SK-N-SH (cell line): ENCODE measurements at regions not wholly inside any gene's neighbourhood (a gene's known extent, or its start where the extent isn't known, plus 50 kb on each side); places are given as distances from the start of the nearest gene placed in this dataset.

Experiments
- CTCF ChIA-PET: fragments of 300-600, 350-600 bp; formaldehyde crosslinking; extraction: SDS; loops from one replicate; lab custom pipeline; 2021; lab: Yijun Ruan, JAX
- POLR2A ChIA-PET: fragments of 350-600 bp; sonication (Branson Sonifier 250); formaldehyde crosslinking; extraction: SDS; loops from one replicate; lab custom pipeline; 2020; ENCODE audit warnings: antibody characterized with exemption, inconsistent platforms; lab: Yijun Ruan, JAX
- DNase-seq: peaks from one replicate; pipeline ENCODE4 v3.0.0; 2012
- H2AFZ ChIP-seq: fragments of 200-600 bp; sonication (generic); 2 replicates; pipeline ENCODE4 v1.8.1; 2016; ENCODE audit warnings: antibody characterized with exemption, mild to moderate bottlenecking, low read depth
- H3F3A ChIP-seq: fragments of 200-600 bp; sonication (generic); replicated peaks from 2 replicates; pipeline ENCODE3; 2016; ENCODE audit warnings: antibody characterized with exemption, mild to moderate bottlenecking; ENCODE audit not compliant: insufficient read depth
- H3K27ac ChIP-seq, 2 experiments: fragments of 200-500 bp in 1 of 2; fragments of 200-600 bp in 1 of 2; sonication (Bioruptor generic) in 1 of 2; sonication (generic), shearing (Covaris generic) in 1 of 2; 2 replicates each; pipeline versions ENCODE4 v1.5.1 to v1.6.1; 2014 to 2016; ENCODE audit warnings: low read depth in 2 of 2, inconsistent platforms in 1 of 2, low read length in 1 of 2, mild to moderate bottlenecking in 1 of 2, mixed read lengths in 1 of 2
- H3K27me3 ChIP-seq: fragments of 200-600 bp; sonication (generic), shearing (Covaris generic); 2 replicates; pipeline ENCODE4 v1.6.1; 2016; ENCODE audit warnings: mixed run types; ENCODE audit not compliant: insufficient read depth
- H3K36me3 ChIP-seq, 2 experiments: fragments of 200-500 bp in 1 of 2; fragments of 200-600 bp in 1 of 2; sonication (Bioruptor generic) in 1 of 2; sonication (generic) in 1 of 2; replicated peaks in 1 of 2; 2 replicates each; pipeline versions ENCODE3 to v1.5.1; 2014 to 2016; ENCODE audit warnings: low read length in 1 of 2, mild to moderate bottlenecking in 1 of 2; ENCODE audit not compliant: insufficient read depth in 2 of 2, control insufficient read depth in 1 of 2
- H3K4me1 ChIP-seq, 2 experiments: fragments of 200-500 bp in 1 of 2; fragments of 200-600 bp in 1 of 2; sonication (Bioruptor generic) in 1 of 2; sonication (generic), shearing (Covaris generic) in 1 of 2; 2 replicates each; pipeline versions ENCODE4 v1.5.1 to v1.6.1; 2014 to 2016; ENCODE audit warnings: low read depth in 1 of 2, low read length in 1 of 2, mixed run types in 1 of 2; ENCODE audit not compliant: insufficient read depth in 2 of 2, control insufficient read depth in 1 of 2
- H3K4me2 ChIP-seq: fragments of 200-600 bp; sonication (generic), shearing (Covaris generic); 2 replicates; pipeline ENCODE4 v1.6.1; 2017; ENCODE audit warnings: mixed run types
- H3K4me3 ChIP-seq, 2 experiments: fragments of 200-500 bp in 1 of 2; fragments of 200-600 bp in 1 of 2; sonication (Bioruptor generic) in 1 of 2; sonication (generic), shearing (Covaris generic) in 1 of 2; 2 replicates each; pipeline versions ENCODE4 v1.5.1 to v1.8.1; 2014 to 2016; ENCODE audit warnings: low read depth in 2 of 2, inconsistent platforms in 1 of 2, low read length in 1 of 2, mild to moderate bottlenecking in 1 of 2, mixed read lengths in 1 of 2, moderate library complexity in 1 of 2
- H3K79me2 ChIP-seq: fragments of 200-600 bp; sonication (generic); 2 replicates; pipeline ENCODE4 v1.8.1; 2017; ENCODE audit warnings: mild to moderate bottlenecking; ENCODE audit not compliant: insufficient read depth
- H3K9ac ChIP-seq: fragments of 200-600 bp; sonication (generic); 2 replicates; pipeline ENCODE4 v1.6.1; 2017; ENCODE audit warnings: mixed run types
- H3K9me2 ChIP-seq: fragments of 200-600 bp; sonication (generic); 2 replicates; pipeline ENCODE4 v1.6.1; 2017; ENCODE audit warnings: mixed run types
- H3K9me3 ChIP-seq: fragments of 200-600 bp; sonication (generic); 2 replicates; pipeline ENCODE4 v1.6.1; 2017; ENCODE audit warnings: mixed run types, mild to moderate bottlenecking, moderate library complexity
- H4K20me1 ChIP-seq: fragments of 200-600 bp; sonication (generic); 2 replicates; pipeline ENCODE4 v1.6.1; 2017; ENCODE audit warnings: mild to moderate bottlenecking, mixed run types; ENCODE audit not compliant: insufficient read depth
- CHD2 ChIP-seq: fragments of 150-350 bp; IDR thresholded peaks from 2 replicates; pipeline ENCODE4 v1.6.1; 2018; ENCODE audit warnings: low read length; ENCODE audit not compliant: partially characterized antibody
- EP300 ChIP-seq, 2 experiments: IDR thresholded peaks; 2 replicates each; pipeline versions ENCODE4 v1.4.0 to v1.6.1; 2012; ENCODE audit warnings: borderline replicate concordance in 1 of 2, low read depth in 1 of 2, low read length in 1 of 2
- MEF2A ChIP-seq: IDR thresholded peaks from 2 replicates; pipeline ENCODE4 v1.4.0; 2012; ENCODE audit warnings: low read depth, borderline replicate concordance
- NRF1 ChIP-seq: IDR thresholded peaks from 2 replicates; pipeline ENCODE4 v1.6.1; 2012; ENCODE audit warnings: low read depth, mild to moderate bottlenecking, low read length
- POLR2AphosphoS5 ChIP-seq: IDR thresholded peaks from 2 replicates; pipeline ENCODE4 v1.6.1; 2012; ENCODE audit warnings: low read depth, low read length
- REST ChIP-seq: IDR thresholded peaks from 2 replicates; pipeline ENCODE4 v1.6.1; 2012; ENCODE audit warnings: mild to moderate bottlenecking, low read depth, low read length, moderate library complexity
- SMC3 ChIP-seq: IDR thresholded peaks from 2 replicates; pipeline ENCODE4 v1.6.1; 2012; ENCODE audit warnings: low read depth, low read length, improper control_type of control experiment
- TAF1 ChIP-seq: IDR thresholded peaks from 2 replicates; pipeline ENCODE4 v1.6.1; 2012; ENCODE audit warnings: low read depth, mild to moderate bottlenecking, low read length, moderate library complexity, borderline replicate concordance
- ZBTB33 ChIP-seq: IDR thresholded peaks from 2 replicates; pipeline ENCODE4 v1.4.0; 2012; ENCODE audit warnings: low read depth, borderline replicate concordance
- WGBS: methylation state at CpG from one replicate; pipeline ENCODE4 v1.1.6; 2017; ENCODE audit warnings: low lambda C conversion rate; 5-methylcytosine and 5-hydroxymethylcytosine counted together
- TF ChIP-seq, protein P1 (sequence below): IDR thresholded peaks from 2 replicates; pipeline ENCODE4 v1.4.0; 2012; ENCODE audit warnings: low read depth
- TF ChIP-seq, protein P2 (sequence below): IDR thresholded peaks from 2 replicates; pipeline ENCODE4; 2012

- WGBS, result 73% methylated on average over 2 of the region's 2 CpGs
- no peaks in the 10 kb centered on the region; a peak in 1 of 4 replicates for H3K4me1 ChIP-seq
- H3K79me2 ChIP-seq, result no peaks in the 10 kb centered on the region
- no peaks in the 10 kb centered on the region for H3K27me3 ChIP-seq
- ChIA-PET CTCF (no interaction called here), POLR2A (no interaction called here)
- no peaks in the 10 kb centered on the region for H4K20me1 ChIP-seq
- TF ChIP-seq CHD2 (no peak), MEF2A (no peak), SMC3 (no peak), REST (no peak), ZBTB33 (no peak), TAF1 (no peak), POLR2AphosphoS5 (no peak)
- TF ChIP-seq, protein P1, sequence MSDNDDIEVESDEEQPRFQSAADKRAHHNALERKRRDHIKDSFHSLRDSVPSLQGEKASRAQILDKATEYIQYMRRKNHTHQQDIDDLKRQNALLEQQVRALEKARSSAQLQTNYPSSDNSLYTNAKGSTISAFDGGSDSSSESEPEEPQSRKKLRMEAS, result no peak
- TF ChIP-seq, protein P2, sequence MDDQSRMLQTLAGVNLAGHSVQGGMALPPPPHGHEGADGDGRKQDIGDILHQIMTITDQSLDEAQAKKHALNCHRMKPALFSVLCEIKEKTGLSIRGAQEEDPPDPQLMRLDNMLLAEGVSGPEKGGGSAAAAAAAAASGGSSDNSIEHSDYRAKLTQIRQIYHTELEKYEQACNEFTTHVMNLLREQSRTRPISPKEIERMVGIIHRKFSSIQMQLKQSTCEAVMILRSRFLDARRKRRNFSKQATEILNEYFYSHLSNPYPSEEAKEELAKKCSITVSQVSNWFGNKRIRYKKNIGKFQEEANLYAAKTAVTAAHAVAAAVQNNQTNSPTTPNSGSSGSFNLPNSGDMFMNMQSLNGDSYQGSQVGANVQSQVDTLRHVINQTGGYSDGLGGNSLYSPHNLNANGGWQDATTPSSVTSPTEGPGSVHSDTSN, result no peak
- no peak overlapping the region for H3K27ac ChIP-seq
- no peak overlapping the region for H2AFZ ChIP-seq
- no peak for DNase-seq
- no peaks in the 10 kb centered on the region for H3K9me3 ChIP-seq
- no peak overlapping the region for H3K9ac ChIP-seq
- no peaks in the 10 kb centered on the region for H3F3A ChIP-seq
- no peaks in the 10 kb centered on the region for H3K36me3 ChIP-seq
- H3K4me2 ChIP-seq, result no peak overlapping the region
- H3K9me2 ChIP-seq, result no peaks in the 10 kb centered on the region
- no peak overlapping the region for H3K4me3 ChIP-seq
These were observed 1094.9 kb upstream of the C9orf72 start for GRCh38 chr9:28668158-28668557.

- Histone ChIP-seq H3K9me2 (peaks cover 3% of the 10 kb centered on the region; the same call in 1 of the 2 replicates), H3K4me1 (no peaks in the 10 kb centered on the region; a peak in 1 of 4 replicates), H3K9ac (no peak overlapping the region), H3K36me3 (no peaks in the 10 kb centered on the region), H4K20me1 (no peaks in the 10 kb centered on the region), H3K27me3 (no peaks in the 10 kb centered on the region), H3K4me3 (no peak overlapping the region), H3K4me2 (no peak overlapping the region), H3F3A (no peaks in the 10 kb centered on the region), H2AFZ (no peak overlapping the region), H3K79me2 (no peaks in the 10 kb centered on the region), H3K9me3 (no peaks in the 10 kb centered on the region), H3K27ac (no peak overlapping the region)
- ChIA-PET CTCF (no interaction called here), POLR2A (no interaction called here)
- 65% methylated on average over 3 of the region's 3 CpGs for WGBS
- DNase-seq, result no peak
- TF ChIP-seq EP300 (IDR thresholded peaks at IDR 0.05; ENCODE audit: borderline replicate concordance in 1 of 2, low read depth in 1 of 2, low read length in 1 of 2) (no peak), NRF1 (no peak), REST (peak; percentile 75; the same call in 1 of the 2 replicates)
These were observed 1097.7 kb upstream of the C9orf72 start for GRCh38 chr9:28671000-28671399.
